NCI-H2171 treated with DMSO at 0.1 percent for 48 hours (cell line): ENCODE measurements at regions not wholly inside any gene's neighbourhood (a gene's known extent, or its start where the extent isn't known, plus 50 kb on each side); places are given as distances from the start of the nearest gene placed in this dataset.
"Not testable (repeated sequence)": the region's sequence is repeated elsewhere in the genome, so short reads cannot be mapped to it uniquely, and the experiment has no call there.

Experiments used
- DNase-seq: peaks from one replicate; lab custom pipeline; 2025; lab: John Stamatoyannopoulos, UW

DNA sequence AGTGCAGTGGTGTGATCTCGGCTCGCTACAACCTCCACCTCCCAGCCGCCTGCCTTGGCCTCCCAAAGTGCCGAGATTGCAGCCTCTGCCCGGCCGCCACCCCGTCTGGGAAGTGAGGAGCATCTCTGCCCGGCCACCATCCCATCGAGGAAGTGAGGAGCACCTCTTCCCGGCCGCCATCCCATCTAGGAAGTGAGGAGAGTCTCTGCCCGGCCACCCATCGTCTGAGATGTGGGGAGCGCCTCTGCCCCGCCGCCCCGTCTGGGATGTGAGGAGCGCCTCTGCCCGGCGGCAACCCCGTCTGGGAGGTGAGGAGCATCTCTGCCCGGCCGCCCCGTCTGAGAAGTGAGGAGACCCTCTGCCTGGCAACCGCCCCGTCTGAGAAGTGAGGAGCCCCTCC lies 88.5 kb upstream of the DCAF12L1 start:
- not testable (repeated sequence) for DNase-seq

DNA sequence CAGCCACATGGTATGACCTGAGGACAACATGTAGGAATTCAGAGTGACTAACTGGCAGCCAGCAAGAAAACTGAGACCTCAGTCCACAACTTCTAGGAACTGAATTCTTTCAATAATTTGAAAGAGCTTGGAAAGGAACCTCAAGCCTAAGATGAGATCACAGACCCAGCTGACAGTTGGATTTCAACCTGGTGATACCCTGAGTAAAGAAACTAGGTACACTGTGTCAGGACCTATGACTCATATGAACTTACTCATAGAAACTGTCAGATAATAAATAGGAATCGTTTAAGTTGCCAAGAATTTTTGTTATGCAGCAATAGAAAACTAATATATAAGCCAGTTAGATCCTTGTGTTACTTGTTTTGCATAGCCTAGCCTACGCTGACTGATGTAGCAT lies 102.4 kb upstream of the DCAF12L1 start:
- no peak for DNase-seq

DNA sequence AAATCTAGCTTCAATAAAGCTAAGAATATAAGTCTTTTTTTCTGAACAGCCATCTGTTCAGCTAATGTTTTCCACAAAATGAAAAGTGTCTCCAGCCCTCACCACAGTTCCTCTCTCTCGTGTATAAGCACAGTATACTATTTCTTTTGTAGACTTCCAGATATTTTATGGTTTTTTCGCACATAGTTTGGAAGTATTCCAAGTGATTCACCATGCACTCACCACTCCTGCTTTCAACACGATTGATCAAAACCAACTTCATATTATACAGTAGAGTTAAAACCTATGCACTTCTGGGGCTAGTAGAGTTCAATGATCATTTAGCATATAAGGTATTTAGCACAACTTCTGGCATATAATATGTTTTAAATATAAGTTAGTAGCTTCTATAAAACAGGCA lies 105.8 kb upstream of the DCAF12L1 start:
- no peak for DNase-seq

DNA sequence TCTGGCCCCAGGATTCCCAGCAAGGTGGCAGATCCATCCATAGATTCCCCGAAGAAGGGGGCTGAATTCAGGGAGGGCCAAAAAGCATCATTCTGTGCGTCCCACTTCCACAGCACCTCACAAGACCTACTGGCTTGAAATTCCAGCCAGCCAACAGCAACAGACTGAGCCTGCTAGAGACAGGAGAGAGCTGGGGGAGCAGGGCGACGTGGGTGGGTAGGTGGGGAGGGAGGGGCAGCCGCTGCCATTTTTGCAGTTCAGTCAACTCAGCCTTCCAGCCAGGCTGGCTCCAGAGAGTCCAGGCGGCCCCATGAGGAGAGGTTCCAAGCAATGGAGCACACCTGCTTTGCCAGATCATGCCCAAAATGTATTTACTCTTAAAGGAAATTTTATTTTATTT lies 117.6 kb upstream of the DCAF12L1 start:
- no peak for DNase-seq

DNA sequence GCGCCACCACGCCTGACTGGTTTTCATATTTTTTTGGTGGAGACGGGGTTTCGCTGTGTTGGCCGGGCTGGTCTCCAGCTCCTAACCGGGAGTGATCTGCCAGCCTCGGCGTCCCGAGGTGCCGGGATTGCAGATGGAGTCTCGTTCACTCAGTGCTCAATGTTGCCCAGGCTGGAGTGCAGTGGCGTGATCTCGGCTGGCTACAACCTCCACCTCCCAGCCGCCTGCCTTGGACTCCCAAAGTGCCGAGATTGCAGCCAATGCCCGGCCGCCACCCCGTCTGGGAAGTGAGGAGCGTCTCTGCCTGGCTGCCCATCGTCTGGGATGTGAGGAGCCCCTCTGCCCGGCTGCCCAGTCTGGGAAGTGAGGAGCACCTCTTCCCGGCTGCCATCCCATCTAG lies 120.8 kb upstream of the DCAF12L1 start:
- DNase-seq: not testable (repeated sequence)

DNA sequence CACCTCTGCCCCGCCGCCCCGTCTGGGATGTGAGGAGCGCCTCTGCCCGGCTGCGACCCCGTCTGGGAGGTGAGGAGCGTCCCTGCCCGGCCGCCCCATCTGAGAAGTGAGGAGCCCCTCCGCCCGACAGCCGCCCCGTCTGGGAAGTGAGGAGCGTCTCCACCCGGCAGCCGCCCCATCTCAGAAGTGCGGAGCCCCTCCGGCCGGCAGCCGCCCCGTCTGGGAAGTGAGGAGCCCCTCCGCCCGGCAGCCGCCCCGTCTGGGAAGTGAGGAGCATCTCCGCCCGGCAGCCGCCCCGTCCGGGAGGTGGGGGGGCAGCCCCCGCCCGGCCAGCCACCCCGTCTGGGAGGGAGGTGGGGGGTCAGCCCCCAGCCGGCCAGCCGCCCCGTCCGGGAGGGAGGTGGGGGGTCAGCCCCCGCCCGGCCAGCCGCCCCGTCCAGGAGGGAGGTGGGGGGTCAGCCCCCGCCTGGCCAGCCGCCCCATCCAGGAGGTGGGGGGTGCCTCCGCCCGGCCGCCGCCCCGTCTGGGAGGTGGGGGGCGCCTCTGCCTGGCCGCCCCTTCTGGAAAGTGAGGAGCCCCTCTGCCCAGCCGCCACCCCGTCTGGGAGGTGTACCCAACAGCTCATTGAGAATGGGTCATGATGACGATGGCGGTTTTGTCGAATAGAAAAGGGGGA lies 121.3 kb upstream of the DCAF12L1 start:
- not testable (repeated sequence) for DNase-seq

DNA sequence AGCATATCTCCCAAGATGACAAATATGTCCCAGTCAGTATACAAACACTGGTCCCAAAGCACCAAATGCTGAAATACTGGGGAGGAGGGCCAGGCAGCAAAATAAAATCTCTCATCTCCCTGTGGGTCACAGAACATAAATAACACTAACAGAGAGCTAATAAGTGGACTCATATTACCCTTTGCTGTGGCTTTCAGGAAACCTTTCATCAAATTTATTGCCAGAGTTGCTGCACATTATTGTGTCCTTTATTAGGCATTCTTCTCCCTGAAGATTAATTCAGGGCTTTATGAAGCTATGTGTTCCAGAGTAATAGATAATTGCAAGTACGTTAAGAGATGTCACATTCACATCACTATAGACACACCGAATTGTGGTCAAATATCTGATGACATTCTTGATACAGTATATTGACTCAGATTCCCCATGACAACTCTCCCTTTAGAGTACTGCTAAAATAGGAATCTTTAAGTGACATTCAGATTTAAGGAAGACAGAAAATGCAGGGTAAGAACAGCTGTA lies 124.1 kb upstream of the PRR32 start:
- DNase-seq: no peak

DNA sequence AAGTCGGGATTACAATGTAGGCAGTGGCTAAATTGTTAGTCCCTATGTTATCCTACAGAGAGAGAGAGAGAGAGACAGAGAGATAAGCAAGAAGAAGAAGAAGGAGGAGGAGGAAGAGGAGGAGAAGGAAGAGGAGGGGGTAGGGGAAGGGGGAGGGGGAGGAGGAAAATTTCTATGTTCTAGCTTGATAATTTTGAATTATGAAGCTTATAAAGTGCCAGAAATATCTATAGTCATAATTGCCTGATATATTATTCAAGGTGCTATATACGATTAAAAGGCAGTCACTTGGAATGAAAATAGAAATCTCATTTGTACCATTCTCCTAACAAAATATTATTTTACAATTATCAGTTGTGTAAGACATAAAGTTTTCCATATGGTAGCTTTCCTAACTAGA lies 122.4 kb upstream of the PRR32 start:
- DNase-seq: no peak

DNA sequence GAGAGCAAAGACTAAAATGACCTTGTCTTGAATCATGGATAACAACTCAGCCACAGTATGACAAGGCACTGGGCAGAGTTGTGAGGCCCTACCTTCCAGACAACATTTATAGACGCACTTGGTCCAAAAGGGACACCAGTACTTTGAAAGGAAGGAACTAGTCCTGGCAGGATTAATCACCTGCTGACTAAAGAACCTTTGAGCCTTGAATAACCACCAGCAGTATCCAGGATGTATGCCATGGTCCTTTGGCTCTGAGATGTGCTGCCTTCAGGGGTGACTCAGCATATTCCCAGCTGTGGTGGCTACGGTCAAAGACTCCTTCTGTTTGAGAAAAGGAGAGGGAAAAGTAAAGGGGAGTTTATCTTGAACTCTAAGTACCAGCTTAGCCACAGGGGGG lies 118.1 kb upstream of the PRR32 start:
- no peak for DNase-seq

DNA sequence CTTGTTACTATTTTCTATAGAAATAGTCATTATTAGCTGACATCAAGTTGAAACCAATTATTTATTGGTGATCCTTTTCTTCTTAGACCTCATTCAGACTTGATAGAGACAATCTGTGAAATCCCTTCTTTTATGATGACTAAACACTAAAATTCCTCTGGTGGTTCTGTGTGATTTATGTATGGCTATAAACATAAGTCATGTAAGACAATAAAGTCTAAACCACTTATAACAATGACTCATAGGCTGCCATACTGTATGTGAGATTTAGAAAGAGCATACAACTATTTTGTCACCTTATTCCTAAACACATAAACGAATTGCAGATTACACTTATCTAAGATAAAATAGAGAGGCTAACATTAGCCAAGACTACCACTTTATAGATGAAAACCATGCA lies 101.1 kb upstream of the PRR32 start:
- DNase-seq: no peak

DNA sequence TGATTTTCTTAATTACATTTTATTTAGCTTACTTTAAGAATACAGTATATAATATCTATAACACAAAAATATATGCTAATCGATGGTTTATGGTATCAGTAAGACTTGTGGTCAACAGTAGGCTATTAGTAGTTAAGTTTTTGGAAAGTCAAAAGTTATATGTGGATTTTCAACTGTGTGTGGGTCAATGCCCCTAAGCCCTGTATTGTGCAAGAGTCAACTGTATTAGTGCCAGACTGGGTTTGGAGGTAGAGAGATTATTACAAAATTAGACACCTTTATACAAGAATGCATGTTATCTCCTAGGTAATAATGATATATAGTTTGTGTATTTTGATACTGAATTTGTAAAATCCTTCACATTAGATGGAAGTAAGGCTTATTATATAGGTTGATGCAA lies 100.3 kb upstream of the PRR32 start:
- no peak for DNase-seq

DNA sequence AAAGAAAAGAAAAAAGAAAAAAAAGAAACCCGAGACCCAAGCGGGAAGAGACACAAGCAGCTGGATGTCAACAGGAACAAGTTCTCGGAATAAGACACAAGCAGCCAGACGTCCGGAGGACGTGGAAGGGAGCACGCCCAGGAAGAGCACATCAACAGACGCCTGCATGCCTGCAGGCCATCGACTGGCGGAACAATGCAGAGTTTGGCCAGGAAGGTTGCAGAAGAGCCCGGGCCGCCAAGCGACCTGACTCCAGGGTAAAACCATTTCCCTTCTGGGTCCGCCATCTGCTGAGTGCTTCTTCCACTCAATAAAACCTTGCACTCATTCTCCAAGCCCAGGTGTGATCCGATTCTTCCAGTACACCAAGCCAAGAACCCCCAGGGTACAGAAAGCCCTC lies 95.6 kb upstream of the PRR32 start:
- DNase-seq: peak; percentile 16

DNA sequence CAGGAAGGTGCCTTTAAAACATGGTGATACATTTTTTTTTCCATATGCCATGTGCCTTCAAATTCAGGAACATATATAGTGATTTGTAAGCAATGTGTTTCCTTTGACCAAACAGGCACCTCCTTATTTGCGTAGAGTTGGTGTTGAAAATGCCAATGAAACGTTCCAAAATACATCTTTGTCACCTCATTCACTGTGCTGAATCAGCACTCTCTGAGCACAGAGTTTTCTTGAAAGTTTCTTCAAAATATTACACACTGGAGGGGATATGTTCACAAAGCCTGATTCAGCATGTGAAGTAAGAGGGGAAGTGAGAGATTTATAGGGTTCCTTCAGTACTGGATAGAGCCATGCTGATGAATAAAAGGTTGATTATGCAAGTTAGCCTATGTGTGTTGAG lies 85.7 kb upstream of the PRR32 start:
- no peak for DNase-seq
